Superior temporal gyrus (tissue), 1 donor: ENCODE measurements at regions not wholly inside any gene's neighbourhood (a gene's known extent, or its start where the extent isn't known, plus 50 kb on each side); places are given as distances from the start of the nearest gene placed in this dataset.

Experiments used
- DNase-seq: peaks from one replicate; pipeline ENCODE4 v3.0.0-alpha.2; 2016; ENCODE audit errors: extremely low spot score

- no peak for DNase-seq
Measured at GRCh38 chr4:56240554-56241174, 146.6 kb downstream of the AASDH start.

- no peak for DNase-seq
Measured at GRCh38 chr4:56238251-56238650, 149.0 kb downstream of the AASDH start.

GRCh38 chr4:56235725-56236124, 151.6 kb downstream of the AASDH start:
- no peak for DNase-seq

- DNase-seq = no peak
Measured at GRCh38 chr4:56235011-56235410, 152.3 kb downstream of the AASDH start.

GRCh38 chr4:56234098-56234497, 153.2 kb downstream of the AASDH start:
- DNase-seq = no peak

- no peak for DNase-seq
Measured at GRCh38 chr4:56231410-56231809, 155.9 kb downstream of the AASDH start.

- DNase-seq = no peak
Measured at GRCh38 chr4:56229947-56230346, 157.3 kb downstream of the AASDH start.

GRCh38 chr4:56227301-56227835, 159.9 kb downstream of the AASDH start:
- no peak for DNase-seq

GRCh38 chr4:56226579-56226978, 160.7 kb downstream of the AASDH start:
- DNase-seq = no peak

GRCh38 chr4:56224641-56225040, 162.7 kb downstream of the AASDH start:
- DNase-seq = no peak

GRCh38 chr4:56222514-56222913, 164.8 kb downstream of the AASDH start:
- DNase-seq = no peak

GRCh38 chr4:56220261-56220660, 167.0 kb downstream of the AASDH start:
- no peak for DNase-seq

- no peak for DNase-seq
Measured at GRCh38 chr4:56219447-56219846, 167.8 kb downstream of the AASDH start.

- no peak for DNase-seq
Measured at GRCh38 chr4:56218230-56218895, 168.9 kb downstream of the AASDH start.

- DNase-seq = no peak
Measured at GRCh38 chr4:56217343-56217890, 169.9 kb downstream of the AASDH start.

- DNase-seq = no peak
Measured at GRCh38 chr4:56215901-56216300, 171.4 kb downstream of the AASDH start.

GRCh38 chr4:56215141-56215783, 172.0 kb downstream of the AASDH start:
- no peak for DNase-seq

GRCh38 chr4:56213543-56213942, 173.7 kb downstream of the AASDH start:
- no peak for DNase-seq

- DNase-seq = no peak
Measured at GRCh38 chr4:56212774-56213173, 174.5 kb downstream of the AASDH start.

- no peak for DNase-seq
Measured at GRCh38 chr4:56211202-56211601, 176.1 kb downstream of the AASDH start.

GRCh38 chr4:56210397-56210796, 176.9 kb downstream of the AASDH start:
- DNase-seq = no peak

GRCh38 chr4:56209767-56210166, 177.5 kb downstream of the AASDH start:
- DNase-seq = no peak

GRCh38 chr4:56208103-56208502, 179.2 kb downstream of the AASDH start:
- no peak for DNase-seq
